Neural cell (in vitro differentiated cells): ENCODE measurements at regions not wholly inside any gene's neighbourhood (a gene's known extent, or its start where the extent isn't known, plus 50 kb on each side); places are given as distances from the start of the nearest gene placed in this dataset.

Experiments used
- H2AFZ ChIP-seq: fragments of 200-600, 300-800 bp; sonication (generic), shearing (Covaris generic); 2 replicates; pipeline ENCODE4 v1.6.0; 2014; ENCODE audit warnings: low read depth, mild to moderate bottlenecking, antibody characterized with exemption, low read length, moderate library complexity
- H3F3A ChIP-seq: fragments of 200-600 bp; shearing (Covaris generic); 2 replicates; pipeline ENCODE4 v1.6.1; 2016; ENCODE audit warnings: mild to moderate bottlenecking, moderate library complexity, mixed read lengths, antibody characterized with exemption, low read length; ENCODE audit not compliant: insufficient read depth, poor library complexity, severe bottlenecking
- H3K27ac ChIP-seq: fragments of 200-600, 300-800 bp; sonication (generic), shearing (Covaris generic); 2 replicates; pipeline ENCODE4 v1.5.1; 2014; ENCODE audit warnings: mild to moderate bottlenecking, low read length, moderate library complexity
- H3K27me3 ChIP-seq: fragments of 300-800, 200-600 bp; sonication (generic), shearing (Covaris generic); 2 replicates; pipeline ENCODE4 v1.6.0; 2014; ENCODE audit warnings: mild to moderate bottlenecking, low read depth, low read length, moderate library complexity; ENCODE audit not compliant: insufficient read depth
- H3K36me3 ChIP-seq: fragments of 300-800, 200-600 bp; sonication (generic), shearing (Covaris generic); 2 replicates; pipeline ENCODE4 v1.5.1; 2014; ENCODE audit warnings: mild to moderate bottlenecking, antibody characterized with exemption, low read length, moderate library complexity; ENCODE audit not compliant: insufficient read depth
- H3K4me2 ChIP-seq: fragments of 300-800, 200-600 bp; sonication (generic), shearing (Covaris generic); 2 replicates; pipeline ENCODE4 v1.6.0; 2014; ENCODE audit warnings: mild to moderate bottlenecking, low read length
- H3K4me3 ChIP-seq: fragments of 300-800, 200-600 bp; sonication (generic), shearing (Covaris generic); 2 replicates; pipeline ENCODE4 v1.5.1; 2014; ENCODE audit warnings: mild to moderate bottlenecking, low read length, moderate library complexity
- H3K79me2 ChIP-seq: fragments of 200-600 bp; shearing (Covaris generic); replicated peaks from 2 replicates; pipeline ENCODE4 v1.6.0; 2014; ENCODE audit warnings: mild to moderate bottlenecking, low read length, moderate library complexity; ENCODE audit not compliant: insufficient read depth
- H3K9ac ChIP-seq: fragments of 300-800, 200-600 bp; sonication (generic), shearing (Covaris generic); 2 replicates; pipeline ENCODE4 v1.6.1; 2016; ENCODE audit warnings: mild to moderate bottlenecking, low read length, mixed read lengths
- H3K9me2 ChIP-seq: fragments of 200-600 bp; shearing (Covaris generic); 2 replicates; pipeline ENCODE4 v1.6.1; 2016; ENCODE audit warnings: mild to moderate bottlenecking, low read length, mixed read lengths; ENCODE audit not compliant: insufficient read depth
- H3K9me3 ChIP-seq: fragments of 200-600, 300-800 bp; sonication (generic), shearing (Covaris generic); 2 replicates; pipeline ENCODE4 v1.6.1; 2016; ENCODE audit warnings: mild to moderate bottlenecking, mixed run types, low read length, moderate library complexity, mixed read lengths
- H4K20me1 ChIP-seq: fragments of 200-600 bp; shearing (Covaris generic); 2 replicates; pipeline ENCODE4 v1.6.1; 2016; ENCODE audit warnings: mild to moderate bottlenecking, mixed run types; ENCODE audit not compliant: insufficient read depth
- CTCF ChIP-seq: fragments of 450-650 bp; IDR thresholded peaks from 2 replicates; pipeline ENCODE4 v1.5.1; 2014; ENCODE audit warnings: antibody characterized with exemption, mild to moderate bottlenecking, moderate library complexity; ENCODE audit not compliant: poor library complexity, severe bottlenecking
- EP300 ChIP-seq: fragments of 450-650 bp; conservative IDR thresholded peaks from 2 replicates; pipeline ENCODE4 v1.6.1; 2014; ENCODE audit warnings: antibody characterized with exemption, mild to moderate bottlenecking, moderate library complexity; ENCODE audit not compliant: poor library complexity, severe bottlenecking
- EZH2 ChIP-seq: fragments of 200-600, 300-800 bp; shearing (Covaris generic), sonication (generic); IDR thresholded peaks from 2 replicates; pipeline ENCODE4 v1.6.1; 2014; ENCODE audit warnings: antibody characterized with exemption, low read length, borderline replicate concordance, mild to moderate bottlenecking; ENCODE audit not compliant: insufficient read depth, poor library complexity, severe bottlenecking
- MXI1 ChIP-seq: fragments of 450-650 bp; conservative IDR thresholded peaks from 2 replicates; pipeline ENCODE4 v1.6.1; 2014; ENCODE audit warnings: antibody characterized with exemption, mild to moderate bottlenecking; ENCODE audit not compliant: poor library complexity, severe bottlenecking
- POLR2AphosphoS5 ChIP-seq: IDR thresholded peaks from 2 replicates; pipeline ENCODE4 v1.6.1; 2012
- RAD21 ChIP-seq: fragments of 450-650 bp; conservative IDR thresholded peaks from 2 replicates; pipeline ENCODE4 v1.6.1; 2014; ENCODE audit warnings: antibody characterized with exemption, mild to moderate bottlenecking, moderate library complexity
- REST ChIP-seq: IDR thresholded peaks from 2 replicates; pipeline ENCODE4 v1.6.1; 2012; ENCODE audit warnings: borderline replicate concordance
- SMC3 ChIP-seq: fragments of 450-650 bp; conservative IDR thresholded peaks from 2 replicates; pipeline ENCODE4 v1.6.1; 2014; ENCODE audit warnings: antibody characterized with exemption, mild to moderate bottlenecking, moderate library complexity; ENCODE audit not compliant: poor library complexity
- TAF1 ChIP-seq: IDR thresholded peaks from 2 replicates; pipeline ENCODE4 v1.6.1; 2012; ENCODE audit warnings: low read depth

GRCh38 chr16:86222965-86223551 is 287.3 kb upstream of the FOXF1 start:
- no peak overlapping the region for H3K4me2 ChIP-seq

GRCh38 chr16:86224126-86224525 is 286.2 kb upstream of the FOXF1 start:
- Histone ChIP-seq H4K20me1 (no peaks in the 10 kb centered on the region), H3K27me3 (no peaks in the 10 kb centered on the region), H3K9me3 (no peaks in the 10 kb centered on the region), H3K79me2 (no peaks in the 10 kb centered on the region), H2AFZ (no peak overlapping the region), H3K9me2 (no peaks in the 10 kb centered on the region), H3K4me2 (no peak overlapping the region), H3K9ac (no peak overlapping the region), H3K4me3 (no peak overlapping the region), H3K27ac (no peak overlapping the region), H3K36me3 (no peaks in the 10 kb centered on the region), H3F3A (no peaks in the 10 kb centered on the region)
- TF ChIP-seq MXI1 (no peak), TAF1 (no peak), RAD21 (no peak), EP300 (no peak), POLR2AphosphoS5 (no peak), SMC3 (no peak), CTCF (no peak), EZH2 (no peak)

More at GRCh38 chr16:86222965-86223551, 287.3 kb upstream of the FOXF1 start:
- Histone ChIP-seq H3K36me3 (no peaks in the 10 kb centered on the region), H3K79me2 (no peaks in the 10 kb centered on the region), H4K20me1 (no peaks in the 10 kb centered on the region), H3K4me3 (no peak overlapping the region), H3K9me3 (no peaks in the 10 kb centered on the region), H3K9ac (no peak overlapping the region), H3K27ac (no peak overlapping the region), H3K27me3 (no peaks in the 10 kb centered on the region), H3K9me2 (no peaks in the 10 kb centered on the region), H3F3A (no peaks in the 10 kb centered on the region), H2AFZ (no peak overlapping the region)
- no peak for TF ChIP-seq CTCF
- TF ChIP-seq POLR2AphosphoS5, result no peak
- no peak for TF ChIP-seq REST
- TF ChIP-seq MXI1, result no peak
- TF ChIP-seq TAF1, result no peak
- TF ChIP-seq RAD21, result no peak
- TF ChIP-seq EP300, result no peak
- TF ChIP-seq EZH2, result no peak
- no peak for TF ChIP-seq SMC3
